PC-3 (cell line): ENCODE measurements at regions not wholly inside any gene's neighbourhood (a gene's known extent, or its start where the extent isn't known, plus 50 kb on each side); places are given as distances from the start of the nearest gene placed in this dataset.

ENCODE experiments used
- ATAC-seq: fragments of 200-7000 bp; cut with Tn5 transposase; 2 replicates; pipeline ENCODE4 v1.9.1; 2020; ENCODE audit warnings: mild to moderate bottlenecking, moderate library complexity
- BruUV-seq: library from RNA; stranded (reverse); fragments of 400-500 nt; replicated peaks from 2 replicates; lab custom pipeline; 2021; lab: Mats Ljungman, UMichigan
- CTCF ChIA-PET: fragments of 300-600 bp; sonication (Branson Sonifier 250); formaldehyde crosslinking; loops from one replicate; lab custom pipeline; 2022; ENCODE audit warnings: antibody characterized with exemption; lab: Charles Lee
- POLR2A ChIA-PET: fragments of 300-600 bp; sonication (Branson Sonifier 250); formaldehyde crosslinking; loops from one replicate; lab custom pipeline; 2022; ENCODE audit warnings: antibody characterized with exemption; ENCODE audit not compliant: unreplicated experiment; lab: Charles Lee
- DNase-seq: peaks from one replicate; pipeline ENCODE4 v3.0.0-alpha.2; 2015
- H2AFZ ChIP-seq: fragments of 300-600 bp; sonication (generic); 2 replicates; pipeline ENCODE4 v1.6.0; 2016; ENCODE audit warnings: antibody characterized with exemption, low read length
- H3F3A ChIP-seq: fragments of 300-600 bp; sonication (generic); one replicate; pipeline ENCODE4 v1.6.0; 2017; ENCODE audit warnings: antibody characterized with exemption, low read length, control low read depth, mild to moderate bottlenecking; ENCODE audit not compliant: unreplicated experiment
- H3K27ac ChIP-seq: fragments of 300-600 bp; sonication (generic); 2 replicates; pipeline ENCODE4 v1.5.1; 2016; ENCODE audit warnings: mild to moderate bottlenecking, low read length
- H3K27me3 ChIP-seq: fragments of 300-600 bp; sonication (generic); 2 replicates; pipeline ENCODE4 v1.6.1; 2016; ENCODE audit warnings: low read length, mixed read lengths
- H3K36me3 ChIP-seq: fragments of 300-600 bp; sonication (generic); 2 replicates; pipeline ENCODE4 v1.6.1; 2016; ENCODE audit warnings: low read depth, mixed run types, low read length, mixed read lengths
- H3K4me1 ChIP-seq: fragments of 300-600 bp; sonication (generic); 2 replicates; pipeline ENCODE4 v1.5.1; 2016; ENCODE audit warnings: low read length; ENCODE audit not compliant: insufficient read depth
- H3K4me2 ChIP-seq: fragments of 300-600 bp; sonication (generic); 2 replicates; pipeline ENCODE4 v1.6.0; 2016; ENCODE audit warnings: low read length
- H3K4me3 ChIP-seq: fragments of 300-600 bp; sonication (generic); 2 replicates; pipeline ENCODE4 v1.5.1; 2016; ENCODE audit warnings: mild to moderate bottlenecking, low read length, mixed read lengths
- H3K79me2 ChIP-seq: fragments of 300-600 bp; sonication (generic); 2 replicates; pipeline ENCODE4 v1.6.1; 2017; ENCODE audit warnings: low read length, mixed read lengths
- H3K9ac ChIP-seq: fragments of 300-600 bp; sonication (generic); 2 replicates; pipeline ENCODE4 v1.6.0; 2016; ENCODE audit warnings: mild to moderate bottlenecking, low read length
- H3K9me2 ChIP-seq: fragments of 300-600 bp; sonication (generic); replicated peaks from 2 replicates; pipeline ENCODE4 v1.6.1; 2016; ENCODE audit warnings: mixed run types, low read length, mixed read lengths
- H3K9me3 ChIP-seq: fragments of 300-600 bp; sonication (generic); 2 replicates; pipeline ENCODE4 v1.6.1; 2016; ENCODE audit warnings: low read length, mixed read lengths
- H4K20me1 ChIP-seq: fragments of 300-600 bp; sonication (generic); 2 replicates; pipeline ENCODE4 v1.6.1; 2016; ENCODE audit warnings: low read length, mixed read lengths
- CTCF ChIP-seq: fragments of 300-600 bp; sonication (generic); conservative IDR thresholded peaks from 2 replicates; pipeline ENCODE4 v1.5.1; 2017; ENCODE audit warnings: antibody characterized with exemption, low read depth, mild to moderate bottlenecking, low read length
- EZH2 ChIP-seq: fragments of 300-600 bp; sonication (generic); IDR thresholded peaks from one replicate; pipeline ENCODE4 v1.6.1; 2017; ENCODE audit warnings: antibody characterized with exemption, mild to moderate bottlenecking, low read length; ENCODE audit not compliant: unreplicated experiment
- EZH2phosphoT487 ChIP-seq: fragments of 300-600 bp; sonication (generic); IDR thresholded peaks from 2 replicates; pipeline ENCODE4 v1.6.1; 2018; ENCODE audit warnings: mild to moderate bottlenecking, antibody characterized with exemption, low read length, borderline replicate concordance
- intact Hi-C: fragments of 100-400 bp; cut with micrococcal nuclease; formaldehyde crosslinking; loops from 2 replicates; pipeline ENCODE4 v1.9.0; 2023

GRCh38 chr1:38326135-38326534, 279.5 kb upstream of the POU3F1 start:
- CTCF ChIA-PET: no interaction called here
- no peak overlapping the region for H3K9ac ChIP-seq
- no peak for ATAC-seq
- peaks cover 52% of the 10 kb centered on the region for H3K27me3 ChIP-seq
- no peak for DNase-seq
- H3K27ac ChIP-seq: no peak overlapping the region
- no TSS peak for BruUV-seq
- H3K79me2 ChIP-seq: no peaks in the 10 kb centered on the region
- POLR2A ChIA-PET: no interaction called here
- no peak overlapping the region for H2AFZ ChIP-seq
- no peak for TF ChIP-seq CTCF
- no peak for TF ChIP-seq EZH2phosphoT487
- TF ChIP-seq EZH2: no peak
- no peaks in the 10 kb centered on the region for H3K36me3 ChIP-seq
- H3F3A ChIP-seq: no peaks in the 10 kb centered on the region
- no peaks in the 10 kb centered on the region for H3K4me1 ChIP-seq
- intact Hi-C loops: no loop called here
- H4K20me1 ChIP-seq: no peaks in the 10 kb centered on the region
- H3K4me2 ChIP-seq: no peak overlapping the region
- no peaks in the 10 kb centered on the region for H3K9me3 ChIP-seq
- no peaks in the 10 kb centered on the region for H3K9me2 ChIP-seq
- no peak overlapping the region for H3K4me3 ChIP-seq

- Histone ChIP-seq H2AFZ (no peak overlapping the region), H3K4me1 (no peaks in the 10 kb centered on the region), H3K36me3 (no peaks in the 10 kb centered on the region), H3K9ac (no peak overlapping the region), H3K79me2 (no peaks in the 10 kb centered on the region), H4K20me1 (no peaks in the 10 kb centered on the region), H3F3A (no peaks in the 10 kb centered on the region), H3K27me3 (peaks cover 16% of the 10 kb centered on the region; the same call in 1 of the 2 replicates), H3K27ac (no peak overlapping the region), H3K4me2 (no peak overlapping the region), H3K9me2 (no peaks in the 10 kb centered on the region), H3K9me3 (no peaks in the 10 kb centered on the region), H3K4me3 (no peak overlapping the region)
- ChIA-PET POLR2A (no interaction called here), CTCF (no interaction called here)
- ATAC-seq: no peak
- intact Hi-C loops: no loop called here
- BruUV-seq: no TSS peak
- no peak for TF ChIP-seq EZH2phosphoT487
- TF ChIP-seq EZH2: no peak
- no peak for DNase-seq
These were observed 266.2 kb upstream of the POU3F1 start for GRCh38 chr1:38312753-38313152.

GRCh38 chr1:38310079-38310478, 263.5 kb upstream of the POU3F1 start:
- no peak for ATAC-seq
- ChIA-PET POLR2A (no interaction called here), CTCF (no interaction called here)
- BruUV-seq: no TSS peak
- Histone ChIP-seq H2AFZ (no peak overlapping the region), H3K4me1 (no peaks in the 10 kb centered on the region), H3K4me3 (no peak overlapping the region), H3K27ac (no peak overlapping the region), H3K9me3 (no peaks in the 10 kb centered on the region), H3K4me2 (no peak overlapping the region), H4K20me1 (no peaks in the 10 kb centered on the region), H3K9me2 (no peaks in the 10 kb centered on the region), H3K9ac (no peak overlapping the region), H3K79me2 (no peaks in the 10 kb centered on the region), H3K36me3 (no peaks in the 10 kb centered on the region), H3F3A (no peaks in the 10 kb centered on the region), H3K27me3 (peaks cover 22% of the 10 kb centered on the region; the same call in 1 of the 2 replicates)
- no peak for DNase-seq
- TF ChIP-seq EZH2phosphoT487 (no peak), EZH2 (no peak), CTCF (no peak)
- intact Hi-C loops: no loop called here
